DMS153 treated with DMSO at 0.1 percent for 48 hours (cell line): ENCODE measurements at regions not wholly inside any gene's neighbourhood (a gene's known extent, or its start where the extent isn't known, plus 50 kb on each side); places are given as distances from the start of the nearest gene placed in this dataset.
"Not testable (repeated sequence)": the region's sequence is repeated elsewhere in the genome, so short reads cannot be mapped to it uniquely, and the experiment has no call there.

Experiments
- DNase-seq: peaks from one replicate; lab custom pipeline; 2025; ENCODE audit not compliant: unreplicated experiment; lab: John Stamatoyannopoulos, UW

GRCh38 chr13:50256536-50257321 lies 241.5 kb downstream of the KCNRG start:
- DNase-seq: not testable (repeated sequence)

GRCh38 chr13:50257646-50258045 lies 242.4 kb downstream of the KCNRG start:
- no peak for DNase-seq

- DNase-seq: no peak
Observed at GRCh38 chr13:50261130-50261901, 246.1 kb downstream of the KCNRG start.

- DNase-seq: no peak
Observed at GRCh38 chr13:50267066-50267465, 251.8 kb downstream of the KCNRG start.

- DNase-seq: no peak
Observed at GRCh38 chr13:50267917-50268316, 252.7 kb downstream of the KCNRG start.

GRCh38 chr13:50268500-50268899 lies 253.3 kb downstream of the KCNRG start:
- DNase-seq: no peak

GRCh38 chr13:50274181-50274580 lies 258.9 kb downstream of the KCNRG start:
- DNase-seq: no peak

GRCh38 chr13:50275392-50276063 lies 260.3 kb downstream of the KCNRG start:
- DNase-seq: peak; percentile 40

GRCh38 chr13:50276550-50276949 lies 261.3 kb downstream of the KCNRG start:
- no peak for DNase-seq

GRCh38 chr13:50277127-50277526 lies 261.9 kb downstream of the KCNRG start:
- DNase-seq: no peak

GRCh38 chr13:50277906-50278305 lies 262.7 kb downstream of the KCNRG start:
- DNase-seq: no peak

- no peak for DNase-seq
Observed at GRCh38 chr13:50280441-50280937, 265.2 kb downstream of the KCNRG start.

GRCh38 chr13:50282016-50282415 lies 266.8 kb downstream of the KCNRG start:
- DNase-seq: no peak

GRCh38 chr13:50283017-50283416 lies 267.8 kb downstream of the KCNRG start:
- no peak for DNase-seq

GRCh38 chr13:50284540-50284939 lies 269.3 kb downstream of the KCNRG start:
- no peak for DNase-seq

- DNase-seq: no peak
Observed at GRCh38 chr13:50285283-50285682, 270.0 kb downstream of the KCNRG start.

GRCh38 chr13:50286324-50286723 lies 271.1 kb downstream of the KCNRG start:
- DNase-seq: no peak

GRCh38 chr13:50290186-50290585 lies 274.9 kb downstream of the KCNRG start:
- DNase-seq: no peak

- DNase-seq: no peak
Observed at GRCh38 chr13:50291611-50292010, 276.4 kb downstream of the KCNRG start.

- no peak for DNase-seq
Observed at GRCh38 chr13:50292081-50292480, 276.8 kb downstream of the KCNRG start.

GRCh38 chr13:50294425-50294824 lies 279.2 kb downstream of the KCNRG start:
- not testable (repeated sequence) for DNase-seq
